Panc1 (cell line): ENCODE measurements at regions not wholly inside any gene's neighbourhood (a gene's known extent, or its start where the extent isn't known, plus 50 kb on each side); places are given as distances from the start of the nearest gene placed in this dataset.

ENCODE experiments used
- CTCF ChIP-seq: fragments of 450-650 bp; IDR thresholded peaks from 2 replicates; pipeline ENCODE4 v1.5.1; 2017; ENCODE audit warnings: mild to moderate bottlenecking
- POLR2AphosphoS5 ChIP-seq: IDR thresholded peaks from 2 replicates; pipeline ENCODE4 v1.6.1; 2012; ENCODE audit warnings: mild to moderate bottlenecking, low read depth, low read length, moderate library complexity
- REST ChIP-seq, 2 experiments: IDR thresholded peaks; 2 replicates each; pipeline ENCODE4 v1.6.1; 2011 to 2012; ENCODE audit warnings: low read depth in 2 of 2, control low read depth in 1 of 2, low read length in 1 of 2, mild to moderate bottlenecking in 1 of 2, moderate library complexity in 1 of 2; ENCODE audit not compliant: insufficient read depth in 1 of 2
- TCF7L2 ChIP-seq: IDR thresholded peaks from 2 replicates; pipeline ENCODE4 v1.6.1; 2011; ENCODE audit warnings: mild to moderate bottlenecking, low read depth, low read length, inconsistent platforms

DNA sequence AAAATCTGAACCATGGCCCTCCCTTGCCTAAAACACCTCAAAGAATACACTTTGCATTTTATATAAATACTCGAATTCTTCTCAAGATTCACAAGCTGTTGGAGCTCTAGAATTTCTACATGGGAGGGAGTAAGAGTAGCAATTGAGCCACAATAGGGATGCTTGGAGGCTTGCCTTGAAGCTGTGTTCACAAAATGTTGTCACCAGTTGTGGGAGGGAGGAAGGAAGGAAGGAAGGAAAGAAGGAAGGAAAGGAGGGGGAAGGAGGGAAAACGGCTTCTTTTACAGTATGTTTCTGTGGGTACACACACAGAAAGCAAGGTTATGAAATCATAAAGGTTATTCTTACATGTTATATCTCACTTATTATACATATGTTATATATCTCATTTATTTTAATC is 128.6 kb upstream of the PEG3 start:
- TF ChIP-seq CTCF = no peak
- TF ChIP-seq POLR2AphosphoS5 = no peak
- TF ChIP-seq REST (IDR thresholded peaks at IDR 0.05; ENCODE audit: insufficient read depth in 1 of 2, low read depth in 2 of 2, low read length in 1 of 2) = no peak
- no peak for TF ChIP-seq TCF7L2
